IPS-15b (cell line): ENCODE measurements at regions not wholly inside any gene's neighbourhood (a gene's known extent, or its start where the extent isn't known, plus 50 kb on each side); places are given as distances from the start of the nearest gene placed in this dataset.

ENCODE experiments used
- H3K27me3 ChIP-seq: one replicate; pipeline ENCODE4 v1.6.1; 2013; ENCODE audit warnings: low read length; ENCODE audit not compliant: control insufficient read depth, insufficient read depth
- H3K36me3 ChIP-seq: one replicate; pipeline ENCODE4 v1.6.1; 2013; ENCODE audit warnings: low read length; ENCODE audit not compliant: control insufficient read depth, insufficient read depth
- H3K4me1 ChIP-seq: one replicate; pipeline ENCODE4 v1.6.1; 2013; ENCODE audit warnings: mild to moderate bottlenecking, low read length; ENCODE audit not compliant: control insufficient read depth, insufficient read depth
- H3K4me3 ChIP-seq: one replicate; pipeline ENCODE4 v1.5.1; 2013; ENCODE audit warnings: low read depth, low read length
- H3K9ac ChIP-seq: one replicate; pipeline ENCODE4 v1.6.1; 2013; ENCODE audit warnings: low read depth, mild to moderate bottlenecking, low read length
- H3K9me3 ChIP-seq: one replicate; pipeline ENCODE4 v1.6.1; 2013; ENCODE audit warnings: mild to moderate bottlenecking, low read length; ENCODE audit not compliant: control insufficient read depth, insufficient read depth

- Histone ChIP-seq H3K27me3 (no peaks in the 10 kb centered on the region), H3K4me3 (no peak overlapping the region), H3K4me1 (peaks cover 5% of the 10 kb centered on the region)
Measured at GRCh38 chr14:54166049-54166950, 209.7 kb upstream of the BMP4 start.

GRCh38 chr14:54168489-54168888 is 211.9 kb upstream of the BMP4 start:
- Histone ChIP-seq H3K4me1 (peaks cover 5% of the 10 kb centered on the region), H3K9ac (no peak overlapping the region), H3K4me3 (no peak overlapping the region), H3K27me3 (no peaks in the 10 kb centered on the region), H3K36me3 (no peaks in the 10 kb centered on the region), H3K9me3 (no peaks in the 10 kb centered on the region)

More at GRCh38 chr14:54166049-54166950, 209.7 kb upstream of the BMP4 start:
- Histone ChIP-seq H3K9me3 (no peaks in the 10 kb centered on the region), H3K9ac (no peak overlapping the region), H3K36me3 (no peaks in the 10 kb centered on the region)

- Histone ChIP-seq H3K9me3 (no peaks in the 10 kb centered on the region), H3K36me3 (no peaks in the 10 kb centered on the region), H3K4me1 (peaks cover 5% of the 10 kb centered on the region), H3K9ac (no peak overlapping the region), H3K27me3 (no peaks in the 10 kb centered on the region), H3K4me3 (no peak overlapping the region)
Measured at GRCh38 chr14:54169254-54169924, 212.8 kb upstream of the BMP4 start.

DNA sequence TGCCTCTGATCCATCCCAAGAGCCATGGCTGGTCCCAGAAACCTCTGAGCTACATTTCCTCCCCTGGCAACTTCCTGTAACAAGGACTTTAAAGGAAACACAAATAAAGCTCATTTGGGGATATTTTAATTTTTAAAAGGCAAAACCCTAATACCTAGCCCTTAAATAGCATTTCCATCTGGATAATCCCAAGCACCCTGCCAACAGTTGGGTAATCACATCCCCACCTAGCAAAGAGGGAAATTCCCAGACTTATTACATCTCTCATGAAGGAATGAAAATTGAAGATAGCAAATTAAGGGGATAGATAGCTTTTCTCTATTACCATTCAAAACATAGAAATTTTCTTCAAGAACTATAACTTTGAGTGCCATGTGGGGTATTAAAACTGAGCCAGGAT is 213.7 kb upstream of the BMP4 start:
- H3K9me3 ChIP-seq, result no peaks in the 10 kb centered on the region
- H3K36me3 ChIP-seq, result no peaks in the 10 kb centered on the region
- H3K4me1 ChIP-seq, result peaks cover 5% of the 10 kb centered on the region
- no peak overlapping the region for H3K4me3 ChIP-seq
- H3K27me3 ChIP-seq, result no peaks in the 10 kb centered on the region
- no peak overlapping the region for H3K9ac ChIP-seq

GRCh38 chr14:54172114-54172513 is 215.5 kb upstream of the BMP4 start:
- H3K4me1 ChIP-seq, result no peaks in the 10 kb centered on the region

GRCh38 chr14:54172562-54172961 is 215.9 kb upstream of the BMP4 start:
- H3K9me3 ChIP-seq, result no peaks in the 10 kb centered on the region
- no peaks in the 10 kb centered on the region for H3K27me3 ChIP-seq
- no peak overlapping the region for H3K4me3 ChIP-seq
- H3K9ac ChIP-seq, result no peak overlapping the region
- H3K36me3 ChIP-seq, result no peaks in the 10 kb centered on the region
- no peaks in the 10 kb centered on the region for H3K4me1 ChIP-seq

More at GRCh38 chr14:54172114-54172513, 215.5 kb upstream of the BMP4 start:
- Histone ChIP-seq H3K36me3 (no peaks in the 10 kb centered on the region), H3K9me3 (no peaks in the 10 kb centered on the region), H3K27me3 (no peaks in the 10 kb centered on the region), H3K9ac (no peak overlapping the region), H3K4me3 (no peak overlapping the region)

DNA sequence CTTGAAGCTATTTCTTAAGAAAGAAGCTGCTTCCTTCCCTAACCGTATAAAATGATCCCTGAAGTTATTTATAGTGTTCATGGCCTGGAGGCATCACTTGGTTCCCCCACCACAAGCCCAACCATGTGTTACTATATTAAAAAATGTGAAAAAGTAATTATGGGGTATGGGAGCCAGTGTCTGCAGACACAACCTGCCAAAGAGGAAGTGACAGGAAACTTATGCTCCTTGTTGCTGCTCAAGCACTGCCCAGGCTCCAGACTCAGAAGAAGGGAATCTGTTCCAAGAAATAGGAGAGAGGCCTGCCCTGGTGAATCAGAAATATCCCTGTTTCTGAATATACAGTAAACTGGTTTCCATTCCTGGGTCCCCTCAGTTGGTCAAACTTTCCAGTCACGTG is 217.2 kb upstream of the BMP4 start:
- Histone ChIP-seq H3K9ac (no peak overlapping the region), H3K9me3 (no peaks in the 10 kb centered on the region), H3K4me1 (no peaks in the 10 kb centered on the region), H3K27me3 (no peaks in the 10 kb centered on the region), H3K4me3 (no peak overlapping the region), H3K36me3 (no peaks in the 10 kb centered on the region)

DNA sequence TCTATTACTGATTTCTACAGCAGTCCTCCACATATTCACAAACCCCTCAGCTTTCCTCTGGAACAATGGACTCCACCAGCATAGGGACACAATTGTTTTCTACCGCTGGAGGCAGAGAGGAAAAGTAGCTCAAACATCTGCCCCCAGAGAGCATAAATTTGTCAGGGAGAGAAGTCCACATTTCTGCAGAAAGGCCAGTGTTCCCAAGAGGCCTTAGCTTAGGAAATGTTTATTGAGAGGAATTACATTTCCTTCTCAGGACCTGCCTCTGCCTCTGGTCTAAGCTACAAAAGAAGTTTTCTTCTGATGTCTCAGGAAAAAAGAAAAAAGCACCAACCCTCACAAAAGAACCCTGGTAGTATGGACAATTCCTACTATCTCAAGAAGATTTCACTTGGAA is 217.8 kb upstream of the BMP4 start:
- Histone ChIP-seq H3K9ac (no peak overlapping the region), H3K4me3 (no peak overlapping the region), H3K9me3 (no peaks in the 10 kb centered on the region), H3K36me3 (no peaks in the 10 kb centered on the region), H3K27me3 (no peaks in the 10 kb centered on the region), H3K4me1 (no peaks in the 10 kb centered on the region)

- Histone ChIP-seq H3K27me3 (no peaks in the 10 kb centered on the region), H3K36me3 (no peaks in the 10 kb centered on the region), H3K4me1 (no peaks in the 10 kb centered on the region), H3K9ac (no peak overlapping the region), H3K4me3 (no peak overlapping the region), H3K9me3 (no peaks in the 10 kb centered on the region)
Measured at GRCh38 chr14:54175298-54175942, 218.8 kb upstream of the BMP4 start.

DNA sequence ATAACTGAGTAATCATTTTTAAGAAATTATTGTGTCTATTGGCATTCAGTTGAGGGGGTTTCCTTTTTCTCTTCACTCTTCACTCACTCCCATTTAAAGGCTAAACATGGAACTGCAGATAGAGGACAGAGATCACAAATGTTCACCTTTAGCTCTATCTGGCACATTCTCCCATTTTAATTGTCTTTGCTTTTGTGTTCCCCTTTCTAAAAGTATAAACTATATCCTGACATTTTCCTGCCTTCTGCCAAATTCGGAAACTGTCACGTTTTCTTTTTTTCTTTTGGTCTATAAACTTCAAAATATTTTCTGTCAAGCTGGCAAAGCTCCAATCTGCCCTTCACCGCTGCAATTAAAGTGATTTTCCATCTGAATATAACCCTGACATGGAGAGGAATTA is 219.8 kb upstream of the CDKN3 start:
- Histone ChIP-seq H3K9me3 (no peaks in the 10 kb centered on the region), H3K36me3 (no peaks in the 10 kb centered on the region), H3K9ac (no peak overlapping the region), H3K4me1 (no peaks in the 10 kb centered on the region), H3K4me3 (no peak overlapping the region), H3K27me3 (no peaks in the 10 kb centered on the region)

DNA sequence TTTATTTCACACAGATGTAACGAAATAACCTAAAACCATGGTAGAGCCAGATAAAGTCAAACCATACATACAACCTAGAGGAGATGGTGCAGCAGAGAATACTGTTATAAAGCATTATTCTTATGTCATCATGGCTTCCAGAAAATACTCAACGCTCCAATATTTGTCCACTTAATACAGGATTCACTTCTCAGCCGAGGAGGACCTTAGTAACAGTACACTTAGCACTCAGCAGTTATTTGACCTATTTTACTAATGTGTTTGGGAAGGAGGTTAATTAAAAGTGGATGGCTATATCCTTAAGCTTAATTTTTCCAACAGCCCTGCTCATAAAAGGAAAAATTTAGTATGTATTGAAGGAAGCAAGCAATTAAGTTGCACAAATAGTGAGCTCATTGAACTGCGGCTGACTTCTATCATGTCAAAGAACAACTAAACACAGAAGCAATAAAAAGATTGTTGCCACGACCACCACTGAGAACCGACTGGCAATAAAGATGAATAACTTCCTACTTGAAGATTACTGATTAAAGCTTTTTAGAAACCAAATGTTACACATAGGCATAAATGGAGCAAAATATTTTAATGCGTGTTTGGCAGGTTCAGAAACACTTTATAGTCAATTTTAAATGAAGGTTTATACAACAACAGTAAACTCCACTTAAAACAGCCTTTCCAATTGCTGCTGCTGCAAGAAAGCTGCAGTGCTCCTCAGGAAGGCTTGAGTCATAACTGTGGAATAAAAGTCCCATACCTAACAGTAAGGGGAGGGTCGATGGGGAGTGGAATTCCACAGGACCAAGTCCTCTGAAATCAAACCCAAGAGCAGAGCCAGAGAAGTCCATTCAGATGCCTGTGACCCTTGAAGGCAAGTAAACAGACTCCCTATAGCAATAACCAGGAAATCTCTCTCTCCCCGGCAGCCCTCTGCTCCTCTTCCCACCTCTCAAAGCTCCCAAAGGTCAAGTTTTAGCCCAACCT is 218.9 kb upstream of the CDKN3 start:
- Histone ChIP-seq H3K4me3 (no peak overlapping the region), H3K9ac (no peak overlapping the region), H3K4me1 (no peaks in the 10 kb centered on the region), H3K9me3 (no peaks in the 10 kb centered on the region), H3K36me3 (no peaks in the 10 kb centered on the region), H3K27me3 (no peaks in the 10 kb centered on the region)
